ENCODE measurements at regions not wholly inside any gene's neighbourhood (a gene's known extent, or its start where the extent isn't known, plus 50 kb on each side); places are given as distances from the start of the nearest gene placed in this dataset.

- no peak for TF ChIP-seq CTCF (IDR thresholded peaks at IDR 0.05)
- TF ChIP-seq POLR2A (IDR thresholded peaks at IDR 0.05) = no peak
Measured at GRCh38 chr13:91220872-91221271, 126.6 kb upstream of the MIR17HG start.
